ENCODE measurements at regions not wholly inside any gene's neighbourhood (a gene's known extent, or its start where the extent isn't known, plus 50 kb on each side); places are given as distances from the start of the nearest gene placed in this dataset.

- TF ChIP-seq TAF1 (IDR thresholded peaks at IDR 0.05; ENCODE audit: borderline replicate concordance, low read depth, low read length) (no peak), POLR2AphosphoS5 (IDR thresholded peaks at IDR 0.05; ENCODE audit: low read depth, low read length) (no peak), POLR2A (IDR thresholded peaks at IDR 0.05; ENCODE audit: low read depth, low read length) (no peak)
These were observed 147.0 kb upstream of the MIR17HG start for GRCh38 chr13:91200486-91200885.

Data from GM12892 (cell line).